ENCODE measurements at regions not wholly inside any gene's neighbourhood (a gene's known extent, or its start where the extent isn't known, plus 50 kb on each side); places are given as distances from the start of the nearest gene placed in this dataset.

GRCh38 chr12:76244300-76244699 is 103.9 kb downstream of the BBS10 start:
- no peak overlapping the region for H3K4me3 ChIP-seq (ENCODE audit: low read depth, poor library complexity, severe bottlenecking)
- intact Hi-C loops (cut with DNase I; ENCODE audit: low total_unique reads), result no loop called here
- TF ChIP-seq POLR2A (IDR thresholded peaks at IDR 0.05) (no peak), CTCF (IDR thresholded peaks at IDR 0.05) (no peak)
- DNase-seq (ENCODE audit: low spot score in 2 of 2), result no peak
- 70 to 71% methylated on average over 3 of the region's 3 CpGs for WGBS, 2 donors

GRCh38 chr12:76242813-76243550 is 105.2 kb downstream of the BBS10 start:
- TF ChIP-seq CTCF (IDR thresholded peaks at IDR 0.05) (no peak), POLR2A (IDR thresholded peaks at IDR 0.05) (no peak)
- intact Hi-C loops (cut with DNase I; ENCODE audit: low total_unique reads), result no loop called here
- whole genome bisulfite sequencing, 2 donors, result 53 to 71% methylated on average over 2 of the region's 2 CpGs
- no peak overlapping the region for H3K4me3 ChIP-seq (ENCODE audit: low read depth, poor library complexity, severe bottlenecking)
- no peak for DNase-seq (ENCODE audit: low spot score in 2 of 2)

- TF ChIP-seq POLR2A (IDR thresholded peaks at IDR 0.05) (no peak), CTCF (IDR thresholded peaks at IDR 0.05) (no peak)
- 87 to 98% methylated on average over 1 of the region's 1 CpG for WGBS, 2 donors
- H3K4me3 ChIP-seq (ENCODE audit: low read depth, poor library complexity, severe bottlenecking), result no peak overlapping the region
- DNase-seq (ENCODE audit: low spot score in 2 of 2), result no peak
- intact Hi-C loops (cut with DNase I; ENCODE audit: low total_unique reads), result no loop called here
Measured at GRCh38 chr12:76241371-76241770, 106.8 kb downstream of the BBS10 start.

GRCh38 chr12:76240281-76240680 is 107.9 kb downstream of the BBS10 start:
- intact Hi-C loops (cut with DNase I; ENCODE audit: low total_unique reads), result no loop called here
- WGBS, 2 donors, result 80 to 83% methylated on average over 5 to 6 of the region's 6 CpGs
- no peak for TF ChIP-seq POLR2A (IDR thresholded peaks at IDR 0.05)
- no peak for DNase-seq (ENCODE audit: low spot score in 2 of 2)
- H3K4me3 ChIP-seq (ENCODE audit: low read depth, poor library complexity, severe bottlenecking), result no peak overlapping the region

GRCh38 chr12:76238688-76239087 is 109.5 kb downstream of the BBS10 start:
- H3K4me3 ChIP-seq (ENCODE audit: low read depth, poor library complexity, severe bottlenecking), result no peak overlapping the region
- TF ChIP-seq CTCF (IDR thresholded peaks at IDR 0.05) (no peak), POLR2A (IDR thresholded peaks at IDR 0.05) (no peak)
- no peak for DNase-seq (ENCODE audit: low spot score in 2 of 2)
- 67 to 73% methylated on average over 4 of the region's 4 CpGs for WGBS, 2 donors
- intact Hi-C loops (cut with DNase I; ENCODE audit: low total_unique reads), result no loop called here

GRCh38 chr12:76237086-76237701 is 111.0 kb downstream of the BBS10 start:
- intact Hi-C loops (cut with DNase I; ENCODE audit: low total_unique reads), result no loop called here
- DNase-seq (ENCODE audit: low spot score in 2 of 2), result no peak
- WGBS, 2 donors, result 66 to 69% methylated on average over 7 of the region's 7 CpGs
- TF ChIP-seq POLR2A (IDR thresholded peaks at IDR 0.05) (no peak), CTCF (IDR thresholded peaks at IDR 0.05) (no peak)
- H3K4me3 ChIP-seq (ENCODE audit: low read depth, poor library complexity, severe bottlenecking), result no peak overlapping the region

All from lower leg skin (tissue), 4 donors.